ENCODE measurements at regions not wholly inside any gene's neighbourhood (a gene's known extent, or its start where the extent isn't known, plus 50 kb on each side); places are given as distances from the start of the nearest gene placed in this dataset.

DNA sequence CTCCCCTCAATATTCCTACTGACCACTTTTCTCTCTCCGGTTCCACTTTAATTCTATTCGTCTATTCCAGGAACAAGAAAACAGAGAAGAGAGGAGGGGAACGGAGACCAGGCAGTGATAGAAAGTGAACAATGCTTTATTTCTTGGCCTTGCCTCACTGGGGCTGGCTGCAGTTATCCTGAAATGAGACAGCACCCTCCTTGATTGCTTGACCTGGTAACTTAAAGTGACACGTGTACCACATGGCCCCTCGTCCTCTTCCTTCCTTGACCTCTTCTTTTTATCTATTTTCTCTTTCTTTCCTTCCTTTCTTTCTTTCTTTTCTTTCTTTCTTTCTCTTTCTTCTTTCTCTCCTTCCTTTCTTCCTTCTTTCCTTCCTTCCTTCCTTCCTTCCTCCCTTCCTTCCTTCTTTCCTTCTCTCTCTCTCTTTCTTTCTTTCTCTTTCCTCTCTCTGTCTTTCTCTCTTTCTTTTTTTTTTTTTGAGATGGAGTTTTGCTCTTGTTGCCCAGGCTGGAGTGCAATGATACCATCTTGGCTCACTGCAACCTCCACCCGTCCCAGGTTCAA, 52.8 kb upstream of the CLMP start:
- TF ChIP-seq EZH2 (IDR thresholded peaks at IDR 0.05) (no peak), POLR2AphosphoS5 (IDR thresholded peaks at IDR 0.05; ENCODE audit: borderline replicate concordance, low read depth, low read length) (no peak)

All from SK-N-MC (cell line).